HUDEP-2 (cell line): ENCODE measurements at regions not wholly inside any gene's neighbourhood (a gene's known extent, or its start where the extent isn't known, plus 50 kb on each side); places are given as distances from the start of the nearest gene placed in this dataset.

Experiments
- DNase-seq, 76 experiments: peaks; one replicate each; lab custom pipeline; 2025; ENCODE audit not compliant: unreplicated experiment in 76 of 76; lab: John Stamatoyannopoulos, UW

- DNase-seq, result no peak
Measured at GRCh38 chr13:78239714-78240113, 321.1 kb upstream of the EDNRB start.

- no peak for DNase-seq
Measured at GRCh38 chr13:78238911-78239310, 320.3 kb upstream of the EDNRB start.

- DNase-seq, result no peak
Measured at GRCh38 chr13:78228940-78229339, 310.3 kb upstream of the EDNRB start.

- DNase-seq, result no peak
Measured at GRCh38 chr13:78228211-78228610, 309.6 kb upstream of the EDNRB start.

- no peak for DNase-seq
Measured at GRCh38 chr13:78227709-78228108, 309.1 kb upstream of the EDNRB start.

GRCh38 chr13:78215458-78216108, 297.0 kb upstream of the EDNRB start:
- DNase-seq, result no peak

GRCh38 chr13:78201411-78201810, 282.8 kb upstream of the EDNRB start:
- DNase-seq, result no peak

- DNase-seq, result no peak
Measured at GRCh38 chr13:78198821-78199220, 280.2 kb upstream of the EDNRB start.

GRCh38 chr13:78198419-78198818, 279.8 kb upstream of the EDNRB start:
- DNase-seq, result no peak

- DNase-seq, result no peak
Measured at GRCh38 chr13:78197231-78197630, 278.6 kb upstream of the EDNRB start.

GRCh38 chr13:78194904-78195639, 276.4 kb upstream of the EDNRB start:
- DNase-seq, result no peak

- no peak for DNase-seq
Measured at GRCh38 chr13:78193846-78194245, 275.2 kb upstream of the EDNRB start.

GRCh38 chr13:78192716-78193115, 274.1 kb upstream of the EDNRB start:
- no peak for DNase-seq

GRCh38 chr13:78190296-78190695, 271.7 kb upstream of the EDNRB start:
- DNase-seq, result no peak

- no peak for DNase-seq
Measured at GRCh38 chr13:78187781-78188180, 269.1 kb upstream of the EDNRB start.

- no peak for DNase-seq
Measured at GRCh38 chr13:78185700-78186099, 267.1 kb upstream of the EDNRB start.

GRCh38 chr13:78183732-78184131, 265.1 kb upstream of the EDNRB start:
- no peak for DNase-seq

GRCh38 chr13:78182813-78183212, 264.2 kb upstream of the EDNRB start:
- DNase-seq, result no peak

GRCh38 chr13:78177306-78177705, 258.7 kb upstream of the EDNRB start:
- DNase-seq, result no peak

GRCh38 chr13:78176880-78177279, 258.2 kb upstream of the EDNRB start:
- no peak for DNase-seq

GRCh38 chr13:78169386-78169785, 250.8 kb upstream of the EDNRB start:
- DNase-seq, result no peak

GRCh38 chr13:78168981-78169380, 250.3 kb upstream of the EDNRB start:
- DNase-seq, result no peak
